HepG2 (cell line): ENCODE measurements at regions not wholly inside any gene's neighbourhood (a gene's known extent, or its start where the extent isn't known, plus 50 kb on each side); places are given as distances from the start of the nearest gene placed in this dataset.

Experiments used
- ATAC-seq: fragments of 200-7000 bp; cut with Tn5 transposase; 3 replicates; pipeline ENCODE4 v1.9.1; 2020; ENCODE audit warnings: mild to moderate bottlenecking, moderate library complexity
- BruUV-seq: library from RNA; stranded (reverse); fragments of 400-500 nt; replicated peaks from 2 replicates; lab custom pipeline; 2021; lab: Mats Ljungman, UMichigan
- CTCF ChIA-PET: fragments of 300-600 bp; formaldehyde crosslinking; extraction: SDS; loops from one replicate; lab custom pipeline; 2021; ENCODE audit warnings: low total read pairs, inconsistent platforms, low intra/inter-chr PET ratio; lab: Yijun Ruan, JAX
- POLR2A ChIA-PET: fragments of 350-600 bp; sonication (Branson Sonifier 250); formaldehyde crosslinking; loops from one replicate; lab custom pipeline; 2020; ENCODE audit warnings: antibody characterized with exemption, inconsistent platforms; lab: Yijun Ruan, JAX
- DNase-seq: peaks from one replicate; pipeline ENCODE4 v3.0.0-alpha.2; 2015; ENCODE audit warnings: low spot score
- FAIRE-seq: peaks from 3 replicates; lab custom pipeline; 2011; peaks lifted over from hg19 to GRCh38; lab: Jason Lieb, UNC
- H2AFZ ChIP-seq: one replicate; pipeline ENCODE4 v1.6.1; 2011; ENCODE audit warnings: low read length, inconsistent platforms
- H3K27ac ChIP-seq: fragments of 300-600 bp; 3 replicates; pipeline ENCODE4 v1.8.0; 2011; ENCODE audit warnings: mixed run types, mild to moderate bottlenecking, mixed read lengths, low read length, inconsistent platforms; ENCODE audit not compliant: insufficient read depth; ENCODE audit errors: extremely low read length
- H3K27me3 ChIP-seq, 2 experiments: fragments of 200-600 bp in 1 of 2; 2 replicates in 1 of 2; 3 replicates in 1 of 2; pipeline versions ENCODE4 v1.6.0 to v1.8.0; 2011; ENCODE audit warnings: low read length in 2 of 2, mild to moderate bottlenecking in 2 of 2, moderate library complexity in 2 of 2, inconsistent platforms in 1 of 2; ENCODE audit not compliant: insufficient read depth in 2 of 2, control insufficient read depth in 1 of 2
- H3K36me3 ChIP-seq, 2 experiments: fragments of 200-600 bp in 1 of 2; replicated peaks in 1 of 2; 2 replicates in 1 of 2; 3 replicates in 1 of 2; pipeline versions ENCODE4 v1.5.1 to v1.8.0; 2011; ENCODE audit warnings: low read length in 2 of 2, inconsistent platforms in 1 of 2; ENCODE audit not compliant: insufficient read depth in 2 of 2, control insufficient read depth in 1 of 2
- H3K4me1 ChIP-seq: 2 replicates; pipeline ENCODE4 v1.5.1; 2012; ENCODE audit warnings: low read length, inconsistent platforms; ENCODE audit not compliant: insufficient read depth
- H3K4me2 ChIP-seq: 2 replicates; pipeline ENCODE4 v1.6.0; 2011; ENCODE audit warnings: low read depth, low read length, inconsistent platforms
- H3K4me3 ChIP-seq, 3 experiments: fragments of 200-600 bp in 1 of 3; sonication (generic), shearing (Covaris generic) in 1 of 3; replicated peaks in 1 of 3; 2 replicates each; pipeline ENCODE4 v1.5.1; 2011 to 2016; ENCODE audit warnings: low read length in 3 of 3, inconsistent platforms in 2 of 3, low read depth in 2 of 3, mild to moderate bottlenecking in 2 of 3, control low read depth in 1 of 3, mixed read lengths in 1 of 3; ENCODE audit not compliant: insufficient read depth in 1 of 3
- H3K79me2 ChIP-seq: one replicate; pipeline ENCODE4 v1.6.1; 2011; ENCODE audit warnings: low read length, inconsistent platforms; ENCODE audit not compliant: insufficient read depth
- H3K9ac ChIP-seq: 2 replicates; pipeline ENCODE4 v1.6.0; 2011; ENCODE audit warnings: mild to moderate bottlenecking, low read depth, low read length, inconsistent platforms; ENCODE audit not compliant: insufficient read depth
- H3K9me3 ChIP-seq: 2 replicates; pipeline ENCODE4 v1.5.1; 2012; ENCODE audit warnings: mild to moderate bottlenecking, low read length
- H4K20me1 ChIP-seq: 2 replicates; pipeline ENCODE4 v1.6.0; 2011; ENCODE audit warnings: inconsistent platforms, mild to moderate bottlenecking, low read length, moderate library complexity; ENCODE audit not compliant: insufficient read depth
- AHDC1 ChIP-seq: sonication (generic); formaldehyde crosslinking; IDR thresholded peaks from 2 replicates; pipeline ENCODE4 v1.5.1; 2020; ENCODE audit warnings: mild to moderate bottlenecking, missing genetic modification reagents, borderline replicate concordance
- FOXA3 ChIP-seq: IDR thresholded peaks from 2 replicates; pipeline ENCODE4 v1.6.1; 2016; ENCODE audit warnings: missing genetic modification reagents, missing compliant biosample characterization
- MXD4 ChIP-seq: IDR thresholded peaks from 2 replicates; pipeline ENCODE4 v1.6.1; 2016; ENCODE audit warnings: mild to moderate bottlenecking, missing biosample characterization, missing genetic modification reagents
- NCOA1 ChIP-seq: sonication (generic); formaldehyde crosslinking; IDR thresholded peaks from 2 replicates; pipeline ENCODE4 v1.9.0; 2021; ENCODE audit warnings: missing genetic modification reagents
- NFRKB ChIP-seq: fragments of 450-650 bp; IDR thresholded peaks from 2 replicates; pipeline ENCODE4 v1.6.1; 2017
- NR2F6 ChIP-seq, 2 experiments: IDR thresholded peaks; 2 replicates each; pipeline ENCODE4 v1.6.1; 2016; ENCODE audit warnings: antibody characterized with exemption in 1 of 2, mild to moderate bottlenecking in 1 of 2
- PBX3 ChIP-seq: sonication (generic); formaldehyde crosslinking; IDR thresholded peaks from 2 replicates; pipeline ENCODE4 v1.8.1; 2023; ENCODE audit warnings: missing genetic modification reagents, inconsistent platforms, borderline replicate concordance
- PPARG ChIP-seq: conservative IDR thresholded peaks from 2 replicates; pipeline ENCODE4 v1.6.1; 2016; ENCODE audit warnings: missing biosample characterization, missing genetic modification reagents
- RCOR2 ChIP-seq: IDR thresholded peaks from 2 replicates; pipeline ENCODE4 v1.6.1; 2016; ENCODE audit warnings: missing biosample characterization, missing genetic modification reagents
- ZFP36L1 ChIP-seq: sonication (generic); formaldehyde crosslinking; IDR thresholded peaks from 2 replicates; pipeline ENCODE4 v1.8.0; 2022; ENCODE audit warnings: mild to moderate bottlenecking, missing genetic modification reagents, moderate library complexity
- ZNF24 ChIP-seq: fragments of 450-650 bp; IDR thresholded peaks from 2 replicates; pipeline ENCODE4 v1.6.1; 2017; ENCODE audit warnings: antibody characterized with exemption, mild to moderate bottlenecking
- ZNF263 ChIP-seq: sonication (generic); formaldehyde crosslinking; IDR thresholded peaks from 2 replicates; pipeline ENCODE4 v1.4.0; 2020; ENCODE audit warnings: missing genetic modification reagents
- ZNF839 ChIP-seq: sonication (generic); formaldehyde crosslinking; IDR thresholded peaks from 2 replicates; pipeline ENCODE4 v1.4.0; 2020; ENCODE audit warnings: missing genetic modification reagents, mild to moderate bottlenecking, borderline replicate concordance
- WGBS: methylation state at CpG from one replicate; pipeline ENCODE4 v1.1.6; 2017; ENCODE audit warnings: low lambda C conversion rate; 5-methylcytosine and 5-hydroxymethylcytosine counted together
- in situ Hi-C: cut with HindIII; loops from 2 replicates; pipeline ENCODE4 v1.10.0; 2017; ENCODE audit warnings: low pct_unique_long_range_greater_than_20kb; ENCODE audit not compliant: extremely low pct_ligation_motif_present
- intact Hi-C: fragments of 100-400 bp; cut with micrococcal nuclease; formaldehyde crosslinking; loops from one replicate; pipeline ENCODE4 v1.10.0; 2022; ENCODE audit not compliant: unreplicated experiment
- TF ChIP-seq, protein P1 (sequence below): sonication (generic); formaldehyde crosslinking; IDR thresholded peaks from 2 replicates; pipeline ENCODE4 v1.8.0; 2022; ENCODE audit warnings: mild to moderate bottlenecking, missing genetic modification reagents, borderline replicate concordance

DNA sequence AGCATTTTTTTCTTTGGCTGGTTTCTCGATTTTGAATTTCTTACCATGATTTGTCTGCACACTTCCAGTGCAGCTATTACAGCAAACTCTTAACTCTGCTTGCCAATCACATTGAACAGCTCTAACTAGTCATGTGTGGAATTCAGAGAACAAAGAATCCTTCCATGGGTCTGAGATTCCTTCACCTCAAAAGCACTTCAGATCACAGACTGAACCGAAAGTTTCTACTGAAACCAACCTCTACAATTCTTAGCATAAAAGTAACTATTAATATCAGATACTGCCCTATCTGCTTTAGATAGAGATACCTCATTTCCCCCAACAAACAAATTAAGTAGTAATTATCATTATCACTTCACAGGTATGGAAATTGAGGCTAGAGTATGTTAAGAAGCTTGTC, 56.5 kb upstream of the SP4 start:
- Histone ChIP-seq H2AFZ (no peak overlapping the region), H3K9ac (no peak overlapping the region), H3K79me2 (no peaks in the 10 kb centered on the region), H3K27me3 (no peaks in the 10 kb centered on the region), H3K4me1 (peaks cover 6% of the 10 kb centered on the region; the same call in 1 of the 2 replicates), H3K36me3 (no peaks in the 10 kb centered on the region), H3K4me3 (no peak overlapping the region), H4K20me1 (no peaks in the 10 kb centered on the region), H3K9me3 (no peaks in the 10 kb centered on the region), H3K4me2 (no peak overlapping the region), H3K27ac (no peak overlapping the region)
- no TSS peak for BruUV-seq
- TF ChIP-seq PBX3 (CRISPR knock-in tag) (no peak), ZNF263 (CRISPR knock-in tag) (no peak), PPARG (CRISPR knock-in tag) (no peak), NR2F6 (IDR thresholded peaks at IDR 0.05) (no peak), NR2F6 (CRISPR knock-in tag; IDR thresholded peaks at IDR 0.05) (no peak), RCOR2 (no peak), ZFP36L1 (no peak), NFRKB (no peak), ZNF24 (no peak), ZNF839 (CRISPR knock-in tag) (no peak), FOXA3 (CRISPR knock-in tag) (no peak), NCOA1 (CRISPR knock-in tag) (no peak), MXD4 (no peak), AHDC1 (CRISPR knock-in tag) (no peak)
- TF ChIP-seq, protein P1, sequence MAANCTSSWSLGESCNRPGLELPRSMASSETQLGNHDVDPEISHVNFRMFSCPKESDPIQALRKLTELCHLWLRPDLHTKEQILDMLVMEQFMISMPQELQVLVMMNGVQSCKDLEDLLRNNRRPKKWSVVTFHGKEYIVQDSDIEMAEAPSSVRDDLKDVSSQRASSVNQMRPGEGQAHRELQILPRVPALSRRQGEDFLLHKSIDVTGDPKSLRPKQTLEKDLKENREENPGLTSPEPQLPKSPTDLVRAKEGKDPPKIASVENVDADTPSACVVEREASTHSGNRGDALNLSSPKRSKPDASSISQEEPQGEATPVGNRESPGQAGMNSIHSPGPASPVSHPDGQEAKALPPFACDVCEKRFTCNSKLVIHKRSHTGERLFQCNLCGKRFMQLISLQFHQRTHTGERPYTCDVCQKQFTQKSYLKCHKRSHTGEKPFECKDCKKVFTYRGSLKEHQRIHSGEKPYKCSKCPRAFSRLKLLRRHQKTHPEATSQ (CRISPR knock-in tag): no peak
- ChIA-PET POLR2A (interaction anchor here (0.7 kb wide), 1 partner anchor 56 kb away, joined by 3 read pairs; the partner anchor contains the start of gene SP4), CTCF (no interaction called here)
- intact Hi-C loops: no loop called here
- no peak for FAIRE-seq
- WGBS: 5% methylated on average over 2 of the region's 2 CpGs
- in situ Hi-C loops: no loop called here
- ATAC-seq: no peak
- DNase-seq: no peak
